Urinary bladder (tissue), 3 donors: ENCODE measurements at regions not wholly inside any gene's neighbourhood (a gene's known extent, or its start where the extent isn't known, plus 50 kb on each side); places are given as distances from the start of the nearest gene placed in this dataset.

Experiments used
- DNase-seq: peaks from one replicate; pipeline ENCODE4 v3.0.0-alpha.2; 2015; ENCODE audit errors: extremely low spot score
- H3K27ac ChIP-seq: one replicate; pipeline ENCODE4 v1.5.1; 2013; ENCODE audit warnings: low read depth, mild to moderate bottlenecking, moderate library complexity
- H3K36me3 ChIP-seq: one replicate; pipeline ENCODE4 v1.6.1; 2013; ENCODE audit warnings: mild to moderate bottlenecking, moderate library complexity; ENCODE audit not compliant: insufficient read depth
- H3K4me1 ChIP-seq: one replicate; pipeline ENCODE4 v1.6.1; 2013; ENCODE audit warnings: mild to moderate bottlenecking, moderate library complexity; ENCODE audit not compliant: insufficient read depth
- H3K4me3 ChIP-seq: one replicate; pipeline ENCODE4 v1.5.1; 2013; ENCODE audit warnings: low read depth, low read length
- WGBS: extraction: QIAGEN DNeasy Blood & Tissue Kit; methylation state at CpG from one replicate; pipeline ENCODE4 v1.1.7; 2013; 5-methylcytosine and 5-hydroxymethylcytosine counted together
- donor health status: healthy with polysubstance abuse.
- donor health status: healthy.

- Histone ChIP-seq H3K4me1 (no peaks in the 10 kb centered on the region), H3K4me3 (no peak overlapping the region), H3K27ac (no peak overlapping the region), H3K36me3 (no peaks in the 10 kb centered on the region)
- DNase-seq: no peak
- WGBS: 98% methylated on average over 1 of the region's 1 CpG
These were observed 533.9 kb downstream of the PLPP3 start for GRCh38 chr1:56045477-56045876.

- H3K27ac ChIP-seq: no peak overlapping the region
- no peak overlapping the region for H3K4me3 ChIP-seq
- H3K4me1 ChIP-seq: no peaks in the 10 kb centered on the region
- DNase-seq: no peak
- WGBS: 80% methylated on average over 3 of the region's 3 CpGs
- no peaks in the 10 kb centered on the region for H3K36me3 ChIP-seq
These were observed 534.3 kb downstream of the PLPP3 start for GRCh38 chr1:56045062-56045461.

GRCh38 chr1:56036479-56036878, 542.9 kb downstream of the PLPP3 start:
- DNase-seq: no peak
- H3K4me3 ChIP-seq: no peak overlapping the region
- no peak overlapping the region for H3K27ac ChIP-seq
- H3K36me3 ChIP-seq: no peaks in the 10 kb centered on the region
- no peaks in the 10 kb centered on the region for H3K4me1 ChIP-seq

GRCh38 chr1:56034847-56035481, 544.4 kb downstream of the PLPP3 start:
- no peaks in the 10 kb centered on the region for H3K36me3 ChIP-seq
- H3K4me1 ChIP-seq: no peaks in the 10 kb centered on the region
- H3K27ac ChIP-seq: no peak overlapping the region
- no peak for DNase-seq
- WGBS: 97% methylated on average over 2 of the region's 2 CpGs
- no peak overlapping the region for H3K4me3 ChIP-seq

- no peak overlapping the region for H3K27ac ChIP-seq
- no peaks in the 10 kb centered on the region for H3K4me1 ChIP-seq
- H3K36me3 ChIP-seq: no peaks in the 10 kb centered on the region
- H3K4me3 ChIP-seq: no peak overlapping the region
- DNase-seq: no peak
These were observed 545.1 kb downstream of the PLPP3 start for GRCh38 chr1:56034222-56034621.

- Histone ChIP-seq H3K4me1 (no peaks in the 10 kb centered on the region), H3K27ac (no peak overlapping the region), H3K4me3 (no peak overlapping the region), H3K36me3 (no peaks in the 10 kb centered on the region)
- 65% methylated on average over 3 of the region's 3 CpGs for WGBS
- no peak for DNase-seq
These were observed 545.9 kb downstream of the PLPP3 start for GRCh38 chr1:56033321-56034037.

GRCh38 chr1:56032096-56032676, 547.2 kb downstream of the PLPP3 start:
- 92% methylated on average over 3 of the region's 3 CpGs for WGBS
- Histone ChIP-seq H3K36me3 (no peaks in the 10 kb centered on the region), H3K4me1 (no peaks in the 10 kb centered on the region), H3K27ac (no peak overlapping the region), H3K4me3 (no peak overlapping the region)
- no peak for DNase-seq

- no peak overlapping the region for H3K4me3 ChIP-seq
- no peak for DNase-seq
- no peak overlapping the region for H3K27ac ChIP-seq
- no peaks in the 10 kb centered on the region for H3K4me1 ChIP-seq
- 95% methylated on average over 3 of the region's 3 CpGs for WGBS
- no peaks in the 10 kb centered on the region for H3K36me3 ChIP-seq
These were observed 548.4 kb downstream of the PLPP3 start for GRCh38 chr1:56031001-56031400.

GRCh38 chr1:56029319-56030003, 549.9 kb downstream of the PLPP3 start:
- H3K4me3 ChIP-seq: no peak overlapping the region
- 64% methylated on average over 4 of the region's 4 CpGs for WGBS
- no peaks in the 10 kb centered on the region for H3K36me3 ChIP-seq
- no peak overlapping the region for H3K27ac ChIP-seq
- no peaks in the 10 kb centered on the region for H3K4me1 ChIP-seq
- no peak for DNase-seq

- WGBS: 94% methylated on average over 1 of the region's 1 CpG
- Histone ChIP-seq H3K4me3 (no peak overlapping the region), H3K4me1 (no peaks in the 10 kb centered on the region), H3K27ac (no peak overlapping the region), H3K36me3 (no peaks in the 10 kb centered on the region)
- DNase-seq: no peak
These were observed 550.5 kb downstream of the PLPP3 start for GRCh38 chr1:56028911-56029310.

GRCh38 chr1:56028244-56028643, 551.1 kb downstream of the PLPP3 start:
- DNase-seq: no peak
- H3K4me3 ChIP-seq: no peak overlapping the region
- no peak overlapping the region for H3K27ac ChIP-seq
- H3K36me3 ChIP-seq: no peaks in the 10 kb centered on the region
- WGBS: 90% methylated on average over 1 of the region's 1 CpG
- H3K4me1 ChIP-seq: no peaks in the 10 kb centered on the region

GRCh38 chr1:56025942-56026341, 553.4 kb downstream of the PLPP3 start:
- Histone ChIP-seq H3K4me3 (no peak overlapping the region), H3K27ac (no peak overlapping the region), H3K4me1 (no peaks in the 10 kb centered on the region), H3K36me3 (no peaks in the 10 kb centered on the region)
- no peak for DNase-seq
- 87% methylated on average over 3 of the region's 3 CpGs for WGBS

- no peaks in the 10 kb centered on the region for H3K4me1 ChIP-seq
- DNase-seq: no peak
- WGBS: 96% methylated on average over 5 of the region's 5 CpGs
- H3K4me3 ChIP-seq: no peak overlapping the region
- H3K36me3 ChIP-seq: no peaks in the 10 kb centered on the region
- H3K27ac ChIP-seq: no peak overlapping the region
These were observed 555.2 kb downstream of the PLPP3 start for GRCh38 chr1:56024155-56024554.

- Histone ChIP-seq H3K36me3 (no peaks in the 10 kb centered on the region), H3K27ac (no peak overlapping the region), H3K4me3 (no peak overlapping the region), H3K4me1 (no peaks in the 10 kb centered on the region)
- WGBS: 92% methylated on average over 2 of the region's 2 CpGs
- DNase-seq: no peak
These were observed 559.4 kb downstream of the PLPP3 start for GRCh38 chr1:56019922-56020321.
